SK-N-SH (cell line): ENCODE measurements at regions not wholly inside any gene's neighbourhood (a gene's known extent, or its start where the extent isn't known, plus 50 kb on each side); places are given as distances from the start of the nearest gene placed in this dataset.

Experiments used
- CTCF ChIA-PET: fragments of 300-600, 350-600 bp; formaldehyde crosslinking; extraction: SDS; loops from one replicate; lab custom pipeline; 2021; lab: Yijun Ruan, JAX
- POLR2A ChIA-PET: fragments of 350-600 bp; sonication (Branson Sonifier 250); formaldehyde crosslinking; extraction: SDS; loops from one replicate; lab custom pipeline; 2020; ENCODE audit warnings: antibody characterized with exemption, inconsistent platforms; lab: Yijun Ruan, JAX
- DNase-seq: peaks from one replicate; pipeline ENCODE4 v3.0.0; 2012
- H2AFZ ChIP-seq: fragments of 200-600 bp; sonication (generic); 2 replicates; pipeline ENCODE4 v1.8.1; 2016; ENCODE audit warnings: antibody characterized with exemption, mild to moderate bottlenecking, low read depth
- H3F3A ChIP-seq: fragments of 200-600 bp; sonication (generic); replicated peaks from 2 replicates; pipeline ENCODE3; 2016; ENCODE audit warnings: antibody characterized with exemption, mild to moderate bottlenecking; ENCODE audit not compliant: insufficient read depth
- H3K27ac ChIP-seq, 2 experiments: fragments of 200-500 bp in 1 of 2; fragments of 200-600 bp in 1 of 2; sonication (Bioruptor generic) in 1 of 2; sonication (generic), shearing (Covaris generic) in 1 of 2; 2 replicates each; pipeline versions ENCODE4 v1.5.1 to v1.6.1; 2014 to 2016; ENCODE audit warnings: low read depth in 2 of 2, inconsistent platforms in 1 of 2, low read length in 1 of 2, mild to moderate bottlenecking in 1 of 2, mixed read lengths in 1 of 2
- H3K27me3 ChIP-seq: fragments of 200-600 bp; sonication (generic), shearing (Covaris generic); 2 replicates; pipeline ENCODE4 v1.6.1; 2016; ENCODE audit warnings: mixed run types; ENCODE audit not compliant: insufficient read depth
- H3K36me3 ChIP-seq, 2 experiments: fragments of 200-500 bp in 1 of 2; fragments of 200-600 bp in 1 of 2; sonication (Bioruptor generic) in 1 of 2; sonication (generic) in 1 of 2; replicated peaks in 1 of 2; 2 replicates each; pipeline versions ENCODE3 to v1.5.1; 2014 to 2016; ENCODE audit warnings: low read length in 1 of 2, mild to moderate bottlenecking in 1 of 2; ENCODE audit not compliant: insufficient read depth in 2 of 2, control insufficient read depth in 1 of 2
- H3K4me1 ChIP-seq, 2 experiments: fragments of 200-500 bp in 1 of 2; fragments of 200-600 bp in 1 of 2; sonication (Bioruptor generic) in 1 of 2; sonication (generic), shearing (Covaris generic) in 1 of 2; 2 replicates each; pipeline versions ENCODE4 v1.5.1 to v1.6.1; 2014 to 2016; ENCODE audit warnings: low read depth in 1 of 2, low read length in 1 of 2, mixed run types in 1 of 2; ENCODE audit not compliant: insufficient read depth in 2 of 2, control insufficient read depth in 1 of 2
- H3K4me2 ChIP-seq: fragments of 200-600 bp; sonication (generic), shearing (Covaris generic); 2 replicates; pipeline ENCODE4 v1.6.1; 2017; ENCODE audit warnings: mixed run types
- H3K4me3 ChIP-seq, 2 experiments: fragments of 200-500 bp in 1 of 2; fragments of 200-600 bp in 1 of 2; sonication (Bioruptor generic) in 1 of 2; sonication (generic), shearing (Covaris generic) in 1 of 2; 2 replicates each; pipeline versions ENCODE4 v1.5.1 to v1.8.1; 2014 to 2016; ENCODE audit warnings: low read depth in 2 of 2, inconsistent platforms in 1 of 2, low read length in 1 of 2, mild to moderate bottlenecking in 1 of 2, mixed read lengths in 1 of 2, moderate library complexity in 1 of 2
- H3K79me2 ChIP-seq: fragments of 200-600 bp; sonication (generic); 2 replicates; pipeline ENCODE4 v1.8.1; 2017; ENCODE audit warnings: mild to moderate bottlenecking; ENCODE audit not compliant: insufficient read depth
- H3K9ac ChIP-seq: fragments of 200-600 bp; sonication (generic); 2 replicates; pipeline ENCODE4 v1.6.1; 2017; ENCODE audit warnings: mixed run types
- H3K9me2 ChIP-seq: fragments of 200-600 bp; sonication (generic); 2 replicates; pipeline ENCODE4 v1.6.1; 2017; ENCODE audit warnings: mixed run types
- H3K9me3 ChIP-seq: fragments of 200-600 bp; sonication (generic); 2 replicates; pipeline ENCODE4 v1.6.1; 2017; ENCODE audit warnings: mixed run types, mild to moderate bottlenecking, moderate library complexity
- H4K20me1 ChIP-seq: fragments of 200-600 bp; sonication (generic); 2 replicates; pipeline ENCODE4 v1.6.1; 2017; ENCODE audit warnings: mild to moderate bottlenecking, mixed run types; ENCODE audit not compliant: insufficient read depth
- CHD2 ChIP-seq: fragments of 150-350 bp; IDR thresholded peaks from 2 replicates; pipeline ENCODE4 v1.6.1; 2018; ENCODE audit warnings: low read length; ENCODE audit not compliant: partially characterized antibody
- EZH2phosphoT487 ChIP-seq: fragments of 200-600 bp; sonication (generic); IDR thresholded peaks from 2 replicates; pipeline ENCODE4 v1.6.1; 2017; ENCODE audit warnings: low read depth, mixed run types, mild to moderate bottlenecking, antibody characterized with exemption, moderate library complexity, borderline replicate concordance
- FOXJ3 ChIP-seq: sonication (generic); formaldehyde crosslinking; IDR thresholded peaks from 2 replicates; pipeline ENCODE4 v1.5.1; 2020; ENCODE audit warnings: mild to moderate bottlenecking, missing genetic modification reagents
- FOXM1 ChIP-seq: IDR thresholded peaks from 2 replicates; pipeline ENCODE4 v1.4.0; 2012; ENCODE audit warnings: low read depth, mild to moderate bottlenecking
- GABPA ChIP-seq: IDR thresholded peaks from 2 replicates; pipeline ENCODE4 v1.4.0; 2012; ENCODE audit warnings: low read depth, mild to moderate bottlenecking
- GATA2 ChIP-seq: sonication (generic); formaldehyde crosslinking; IDR thresholded peaks from 2 replicates; pipeline ENCODE4 v1.5.0; 2020; ENCODE audit warnings: mild to moderate bottlenecking, missing genetic modification reagents
- IRF3 ChIP-seq: fragments of 150-350 bp; IDR thresholded peaks from 2 replicates; pipeline ENCODE4 v1.6.1; 2016; ENCODE audit warnings: mild to moderate bottlenecking, low read depth, low read length
- JUND ChIP-seq: IDR thresholded peaks from 2 replicates; pipeline ENCODE4 v1.4.0; 2012
- MAX ChIP-seq: IDR thresholded peaks from 2 replicates; pipeline ENCODE4 v1.4.0; 2012; ENCODE audit warnings: low read depth
- MXI1 ChIP-seq: IDR thresholded peaks from 2 replicates; pipeline ENCODE4 v1.6.1; 2012; ENCODE audit warnings: mild to moderate bottlenecking, low read depth, low read length, improper control_type of control experiment
- NFIC ChIP-seq: IDR thresholded peaks from 2 replicates; pipeline ENCODE4 v1.4.0; 2012; ENCODE audit warnings: borderline replicate concordance
- POLR2AphosphoS5 ChIP-seq: IDR thresholded peaks from 2 replicates; pipeline ENCODE4 v1.6.1; 2012; ENCODE audit warnings: low read depth, low read length
- RAD21 ChIP-seq: IDR thresholded peaks from 2 replicates; pipeline ENCODE4 v1.6.1; 2012; ENCODE audit warnings: mild to moderate bottlenecking, low read length
- RCOR1 ChIP-seq: fragments of 150-350 bp; IDR thresholded peaks from 2 replicates; pipeline ENCODE4 v1.6.1; 2017; ENCODE audit warnings: antibody characterized with exemption, low read length
- REST ChIP-seq: IDR thresholded peaks from 2 replicates; pipeline ENCODE4 v1.6.1; 2012; ENCODE audit warnings: mild to moderate bottlenecking, low read depth, low read length, moderate library complexity
- TAF1 ChIP-seq: IDR thresholded peaks from 2 replicates; pipeline ENCODE4 v1.6.1; 2012; ENCODE audit warnings: low read depth, mild to moderate bottlenecking, low read length, moderate library complexity, borderline replicate concordance
- USF1 ChIP-seq: IDR thresholded peaks from 2 replicates; pipeline ENCODE4 v1.4.0; 2012; ENCODE audit warnings: low read depth, borderline replicate concordance
- YY1 ChIP-seq: IDR thresholded peaks from 2 replicates; pipeline ENCODE4 v1.4.0; 2012; ENCODE audit warnings: low read depth, mild to moderate bottlenecking
- WGBS: methylation state at CpG from one replicate; pipeline ENCODE4 v1.1.6; 2017; ENCODE audit warnings: low lambda C conversion rate; 5-methylcytosine and 5-hydroxymethylcytosine counted together

- TF ChIP-seq MAX (no peak), FOXM1 (no peak), YY1 (no peak), USF1 (no peak), MXI1 (no peak), POLR2AphosphoS5 (no peak), CHD2 (no peak), EZH2phosphoT487 (no peak), NFIC (no peak), JUND (no peak), GATA2 (CRISPR knock-in tag) (no peak), FOXJ3 (CRISPR knock-in tag) (no peak), GABPA (no peak), RAD21 (no peak), TAF1 (no peak), RCOR1 (no peak), IRF3 (no peak), REST (no peak)
- Histone ChIP-seq H3K36me3 (no peaks in the 10 kb centered on the region), H3K27ac (no peak overlapping the region), H3F3A (no peaks in the 10 kb centered on the region), H3K4me1 (no peaks in the 10 kb centered on the region; a peak in 1 of 4 replicates), H3K79me2 (no peaks in the 10 kb centered on the region), H3K9me3 (no peaks in the 10 kb centered on the region), H2AFZ (no peak overlapping the region), H3K4me3 (no peak overlapping the region), H3K4me2 (no peak overlapping the region), H4K20me1 (no peaks in the 10 kb centered on the region), H3K9me2 (no peaks in the 10 kb centered on the region), H3K27me3 (no peaks in the 10 kb centered on the region), H3K9ac (no peak overlapping the region)
- WGBS = 40% methylated on average over 3 of the region's 3 CpGs
- POLR2A ChIA-PET = no interaction called here
- DNase-seq = no peak
- CTCF ChIA-PET = no interaction called here
Measured at GRCh38 chrX:131392666-131393065, 103.6 kb upstream of the IGSF1 start.
